Adrenal gland (tissue), 5 donors: ENCODE measurements at regions not wholly inside any gene's neighbourhood (a gene's known extent, or its start where the extent isn't known, plus 50 kb on each side); places are given as distances from the start of the nearest gene placed in this dataset.

Experiments used
- CTCF ChIP-seq, 6 experiments: fragments of 450-650 bp in 4 of 6; fragments of 200-600 bp in 2 of 6; sonication (generic) in 1 of 6; IDR thresholded peaks; 1 replicate in 5 of 6; 2 replicates in 1 of 6; pipeline versions ENCODE4 v1.5.1 to v1.8.0; 2016 to 2021; ENCODE audit warnings: antibody characterized with exemption in 6 of 6, mild to moderate bottlenecking in 2 of 6, moderate library complexity in 1 of 6
- POLR2A ChIP-seq, 2 donors: fragments of 450-650 bp; IDR thresholded peaks; one replicate each; pipeline ENCODE4 v1.6.1; 2017; ENCODE audit warnings: antibody characterized with exemption in 2 of 2, mild to moderate bottlenecking in 2 of 2, moderate library complexity in 1 of 2
- donor health status: DM: no; HTN: no; CAD: no.

GRCh38 chr15:91357011-91357410 lies 257.0 kb downstream of the SV2B start:
- no peak for TF ChIP-seq CTCF (IDR thresholded peaks at IDR 0.05)
- no peak for TF ChIP-seq POLR2A (IDR thresholded peaks at IDR 0.05)
